Psoas muscle (tissue), 7 donors: ENCODE measurements at regions not wholly inside any gene's neighbourhood (a gene's known extent, or its start where the extent isn't known, plus 50 kb on each side); places are given as distances from the start of the nearest gene placed in this dataset.

Experiments used
- ATAC-seq, 4 donors: fragments of 200-7000 bp; cut with Tn5 transposase; one replicate each; pipeline ENCODE4 v1.9.1; 2020; ENCODE audit warnings: moderate library complexity in 3 of 4, mild to moderate bottlenecking in 2 of 4
- DNase-seq, 2 donors: peaks; one replicate each; pipeline ENCODE4 v3.0.0-alpha.2; 2020
- H3K27ac ChIP-seq: fragments of 200-600 bp; one replicate; pipeline ENCODE4 v1.8.0; 2022
- H3K27me3 ChIP-seq, 3 donors: fragments of 200-600 bp in 1 of 3; one replicate each; pipeline versions ENCODE4 v1.6.1 to v1.8.0; 2013 to 2022; ENCODE audit warnings: low read length in 2 of 3, mild to moderate bottlenecking in 2 of 3, moderate library complexity in 1 of 3; ENCODE audit not compliant: insufficient read depth in 3 of 3
- H3K36me3 ChIP-seq, 2 donors: fragments of 200-600 bp in 1 of 2; one replicate each; pipeline versions ENCODE4 v1.6.1 to v1.8.0; 2013 to 2022; ENCODE audit warnings: low read depth in 1 of 2, mild to moderate bottlenecking in 1 of 2, moderate library complexity in 1 of 2; ENCODE audit not compliant: insufficient read depth in 1 of 2
- H3K4me1 ChIP-seq: fragments of 200-600 bp; one replicate; pipeline ENCODE4 v1.8.0; 2022
- H3K4me3 ChIP-seq: fragments of 200-600 bp; one replicate; pipeline ENCODE4 v1.8.0; 2022; ENCODE audit warnings: mild to moderate bottlenecking
- H3K9me3 ChIP-seq: fragments of 200-600 bp; one replicate; pipeline ENCODE4 v1.8.0; 2022
- CTCF ChIP-seq: fragments of 200-600 bp; IDR thresholded peaks from one replicate; pipeline ENCODE4 v1.8.0; 2022; ENCODE audit warnings: antibody characterized with exemption
- WGBS, 3 donors: extraction: QIAGEN DNeasy Blood & Tissue Kit; methylation state at CpG; one replicate each; pipeline versions ENCODE4 v1.1.6 to v1.1.7; 2013; 5-methylcytosine and 5-hydroxymethylcytosine counted together
- intact Hi-C, 2 donors: fragments of 100-400 bp; cut with DNase I; formaldehyde crosslinking; loops; one replicate each; pipeline versions ENCODE4 v1.11.0 to v1.14.2; 2022
- donor health status: healthy with polysubstance abuse.
- donor health status: DM: no; HTN: no; CAD: no; lungs with moderate emphysema.
- donor health status: Bipolar disorder and iron deficiency.
- donor health status: healthy.
- donor health status: DM: yes; HTN: yes; CAD: no.
- donor health status: DM: no; HTN: no; CAD: no.
- donor health status: DM: yes; HTN: yes; CAD: no.

DNA sequence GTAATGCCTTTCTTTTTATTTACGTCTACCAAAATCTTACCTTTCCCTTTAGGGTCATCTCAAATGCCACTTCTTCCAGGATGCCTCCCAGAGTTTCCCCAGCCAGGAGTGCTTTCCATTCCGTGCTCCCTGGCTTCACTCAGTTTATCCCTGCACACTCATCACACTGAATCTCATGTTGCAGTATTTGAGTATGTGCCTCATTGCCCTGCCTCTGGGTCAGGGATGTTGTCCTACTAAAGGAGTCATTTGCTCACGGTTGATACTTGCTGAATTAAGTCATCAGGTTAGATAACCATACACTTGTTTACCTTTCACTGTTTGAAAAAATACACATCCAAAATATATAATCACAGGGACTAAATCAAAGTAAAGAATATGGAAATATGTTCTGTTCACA lies 356.2 kb upstream of the GATB start:
- Histone ChIP-seq H3K4me1 (peaks cover 24% of the 10 kb centered on the region), H3K27me3 (no peaks in the 10 kb centered on the region), H3K36me3 (no peaks in the 10 kb centered on the region), H3K27ac (peak overlapping the region; percentile 68), H3K4me3 (no peak overlapping the region), H3K9me3 (peaks cover 9% of the 10 kb centered on the region)
- 39 to 80% (median 54%) methylated on average over 3 of the region's 3 CpGs for WGBS, 3 donors
- ATAC-seq (peak; percentile 40 to 89 (median 80)), DNase-seq (no peak)
- TF ChIP-seq CTCF: no peak
- intact Hi-C loops: loop anchor here in 1 of 2 donors (10.0 kb wide), 1 partner anchor 128 kb away; no protein-coding TSS in a partner anchor

- 46 to 65% (median 55%) methylated on average over 8 of the region's 8 CpGs for WGBS, 3 donors
- no peaks in the 10 kb centered on the region for H3K27me3 ChIP-seq
- ATAC-seq (no peak), DNase-seq (no peak)
- no peak overlapping the region for H3K27ac ChIP-seq
- intact Hi-C loops: loop anchor here in 1 of 2 donors (10.0 kb wide), 1 partner anchor 129 kb away; no protein-coding TSS in a partner anchor
- H3K36me3 ChIP-seq: no peaks in the 10 kb centered on the region
- H3K9me3 ChIP-seq: no peaks in the 10 kb centered on the region
- peaks cover 24% of the 10 kb centered on the region for H3K4me1 ChIP-seq
- TF ChIP-seq CTCF: no peak
- H3K4me3 ChIP-seq: no peak overlapping the region
Measured at GRCh38 chr4:152115794-152116193, 355.0 kb upstream of the GATB start.

GRCh38 chr4:152115118-152115517 lies 354.3 kb upstream of the GATB start:
- Histone ChIP-seq H3K27me3 (no peaks in the 10 kb centered on the region), H3K27ac (no peak overlapping the region), H3K36me3 (no peaks in the 10 kb centered on the region), H3K9me3 (no peaks in the 10 kb centered on the region), H3K4me1 (peaks cover 24% of the 10 kb centered on the region), H3K4me3 (no peak overlapping the region)
- TF ChIP-seq CTCF: no peak
- intact Hi-C loops: loop anchor here in 1 of 2 donors (10.0 kb wide), 1 partner anchor 130 kb away; no protein-coding TSS in a partner anchor
- ATAC-seq: no peak
- 64 to 83% (median 73%) methylated on average over 3 of the region's 3 CpGs for WGBS, 3 donors
- no peak for DNase-seq

GRCh38 chr4:152114562-152114961 lies 353.8 kb upstream of the GATB start:
- DNase-seq (no peak), ATAC-seq (no peak)
- no peak for TF ChIP-seq CTCF
- H3K4me1 ChIP-seq: peaks cover 24% of the 10 kb centered on the region
- intact Hi-C loops: loop anchor here in 1 of 2 donors (10.0 kb wide), 1 partner anchor 130 kb away; no protein-coding TSS in a partner anchor
- no peak overlapping the region for H3K27ac ChIP-seq
- WGBS, 3 donors: 35 to 63% (median 36%) methylated on average over 3 of the region's 3 CpGs
- no peak overlapping the region for H3K4me3 ChIP-seq
- H3K36me3 ChIP-seq: no peaks in the 10 kb centered on the region
- H3K27me3 ChIP-seq: no peaks in the 10 kb centered on the region
- H3K9me3 ChIP-seq: no peaks in the 10 kb centered on the region

- 59 to 67% (median 60%) methylated on average over 2 of the region's 2 CpGs for WGBS, 3 donors
- ATAC-seq: no peak
- Histone ChIP-seq H3K27ac (no peak overlapping the region), H3K27me3 (no peaks in the 10 kb centered on the region), H3K9me3 (no peaks in the 10 kb centered on the region), H3K4me1 (peaks cover 15% of the 10 kb centered on the region), H3K4me3 (no peak overlapping the region), H3K36me3 (no peaks in the 10 kb centered on the region)
- intact Hi-C loops: loop anchor here in 1 of 2 donors (10.0 kb wide), 1 partner anchor 132 kb away; no protein-coding TSS in a partner anchor
- no peak for TF ChIP-seq CTCF
- no peak for DNase-seq
Measured at GRCh38 chr4:152112887-152113286, 352.1 kb upstream of the GATB start.
